HT-29 (cell line): ENCODE measurements at regions not wholly inside any gene's neighbourhood (a gene's known extent, or its start where the extent isn't known, plus 50 kb on each side); places are given as distances from the start of the nearest gene placed in this dataset.
"Not testable (repeated sequence)": the region's sequence is repeated elsewhere in the genome, so short reads cannot be mapped to it uniquely, and the experiment has no call there.

Experiments
- DNase-seq: peaks from one replicate; pipeline ENCODE4 v3.0.0-alpha.2; 2015; ENCODE audit warnings: low spot score

DNA sequence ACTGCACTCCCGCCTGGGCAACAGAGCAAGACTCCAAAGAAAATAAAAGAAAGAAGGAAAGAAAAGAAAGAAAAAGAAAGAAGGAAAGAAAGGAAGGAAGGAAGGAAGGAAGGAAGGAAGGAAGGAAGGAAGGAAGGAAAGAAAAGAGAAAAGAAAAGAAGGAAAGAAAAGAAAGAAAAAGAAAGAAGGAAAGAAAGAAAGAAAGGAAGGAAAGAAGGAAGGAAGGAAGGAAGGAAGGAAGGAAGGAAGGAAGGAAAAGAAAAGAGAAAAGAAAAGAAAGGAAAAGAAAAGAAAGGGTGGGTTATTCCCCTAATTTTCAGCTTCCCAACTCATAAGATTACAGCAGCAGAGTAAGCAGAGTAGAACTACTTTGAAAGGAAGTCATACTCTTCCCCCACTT is 64.4 kb downstream of the TMEM200C start:
- not testable (repeated sequence) for DNase-seq

DNA sequence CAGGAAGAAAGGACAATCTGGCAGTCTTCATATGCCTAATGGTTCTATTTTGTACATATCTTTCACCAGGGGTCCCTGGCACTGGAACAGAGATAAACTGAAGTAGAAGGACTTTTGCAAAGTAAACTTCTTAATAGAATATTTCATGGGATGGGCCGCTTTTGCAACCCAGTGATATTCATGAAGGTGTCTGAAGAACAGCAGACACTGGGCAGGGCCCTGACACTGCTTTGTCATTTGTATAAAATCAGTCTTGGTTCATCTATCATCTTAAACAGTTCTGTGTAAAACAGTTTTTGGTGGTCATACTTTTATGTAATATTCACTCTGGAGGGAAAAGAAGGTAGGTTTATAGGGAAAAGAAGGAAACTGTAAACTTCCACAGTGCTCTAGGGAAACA is 66.4 kb downstream of the TMEM200C start:
- DNase-seq: no peak

DNA sequence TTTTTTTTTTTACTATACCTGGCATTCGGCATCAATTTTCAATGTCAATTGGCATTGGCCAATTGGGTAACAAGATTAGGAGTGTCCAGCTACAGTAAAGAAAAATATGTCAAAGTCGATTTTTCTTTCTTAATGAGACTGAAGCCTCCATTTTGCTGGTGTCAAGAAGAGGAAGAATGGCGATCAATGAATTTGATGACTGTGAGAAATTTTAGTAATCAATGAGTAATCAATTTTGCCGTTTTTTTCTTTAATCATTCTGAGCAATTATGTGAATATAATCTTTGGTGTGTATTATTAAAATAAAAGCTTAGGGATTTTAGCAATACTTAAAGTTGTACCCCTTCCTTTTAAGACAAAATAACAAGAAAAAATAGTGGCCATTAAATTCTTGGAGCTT is 69.7 kb downstream of the TMEM200C start:
- no peak for DNase-seq

DNA sequence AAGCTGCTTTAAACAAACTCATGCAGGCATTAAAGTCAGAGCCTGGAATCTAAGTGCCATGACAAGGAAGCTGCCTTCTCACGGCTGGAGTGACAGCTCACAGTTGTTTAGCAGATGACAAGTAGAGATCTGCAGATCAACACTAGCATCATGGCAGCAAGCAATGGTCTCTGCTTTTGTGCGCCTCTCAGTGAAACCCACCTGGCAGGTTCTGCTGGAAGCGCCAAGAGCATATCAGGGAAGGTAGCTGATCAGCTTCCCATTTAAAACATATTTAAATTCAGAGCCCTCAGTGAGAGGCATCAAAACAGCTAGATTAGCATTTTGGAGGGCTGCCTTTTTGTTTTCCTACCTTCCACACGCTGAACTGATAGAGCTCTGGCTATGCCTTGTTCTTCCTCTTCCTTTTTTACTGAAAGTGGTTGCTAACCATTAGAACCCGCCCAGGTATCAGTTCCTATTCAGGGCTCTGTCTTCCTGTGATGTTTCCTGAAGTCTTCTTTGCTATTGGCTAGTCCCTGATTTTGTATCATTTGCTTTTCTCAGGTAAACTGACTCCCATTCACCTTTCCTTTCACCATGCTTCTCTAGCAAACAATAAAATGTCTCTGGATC is 70.8 kb downstream of the TMEM200C start:
- DNase-seq: no peak

DNA sequence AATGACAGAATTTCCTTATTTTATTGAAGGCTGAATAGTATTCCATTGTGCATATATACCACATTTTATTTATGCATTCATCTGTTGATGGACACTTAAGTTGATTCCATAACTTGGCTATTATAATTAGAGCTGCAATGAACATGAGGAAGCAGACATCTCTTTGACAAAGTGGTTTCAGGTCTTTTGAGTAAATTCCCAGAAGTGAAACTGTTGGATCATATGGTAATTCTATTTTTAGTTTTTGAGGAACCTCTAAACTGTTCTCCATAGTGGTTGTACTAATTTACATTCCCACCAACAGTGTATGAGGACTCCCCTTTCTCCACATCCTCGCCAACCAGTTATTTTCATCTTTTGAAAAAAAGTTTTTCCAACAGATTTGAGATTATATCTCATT is 77.5 kb downstream of the TMEM200C start:
- DNase-seq: no peak

DNA sequence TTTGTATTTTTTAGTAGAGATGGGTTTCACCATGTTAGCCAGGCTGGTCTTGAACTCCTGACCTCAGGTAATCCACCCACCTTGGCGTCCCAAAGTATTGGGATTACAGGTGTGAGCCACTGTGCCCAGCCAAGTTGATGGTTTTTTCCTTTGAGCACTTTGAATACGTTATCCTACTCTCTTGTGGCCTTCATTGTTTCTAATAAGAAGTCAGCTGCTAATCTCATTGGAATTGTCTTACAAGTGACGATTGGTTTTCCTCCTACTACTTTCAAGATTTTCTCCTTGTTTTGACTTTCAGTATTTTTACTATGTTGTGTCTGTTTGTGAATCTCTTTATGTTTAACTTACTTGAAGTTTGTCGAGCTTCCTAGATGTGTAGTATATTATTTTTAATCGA is 88.5 kb downstream of the TMEM200C start:
- no peak for DNase-seq

DNA sequence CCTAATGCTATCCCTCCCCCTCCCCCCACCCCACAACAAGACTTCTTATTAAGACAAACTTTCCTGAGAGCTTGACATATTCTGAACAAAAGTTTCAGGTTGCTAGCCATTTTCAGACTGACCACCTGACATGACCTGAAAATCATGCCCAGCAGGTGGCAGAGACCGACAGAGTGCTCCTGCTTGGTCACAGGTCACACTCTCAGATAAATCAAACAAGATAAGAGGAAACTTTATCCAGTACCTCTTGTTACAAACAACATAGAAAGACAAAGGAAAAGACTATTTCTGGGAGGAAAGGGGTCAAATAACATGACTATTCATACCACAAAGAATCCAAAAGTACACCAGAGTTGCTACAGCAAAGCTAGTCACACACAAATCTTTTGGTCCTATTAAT is 107.4 kb downstream of the TMEM200C start:
- peak; percentile 7 for DNase-seq

DNA sequence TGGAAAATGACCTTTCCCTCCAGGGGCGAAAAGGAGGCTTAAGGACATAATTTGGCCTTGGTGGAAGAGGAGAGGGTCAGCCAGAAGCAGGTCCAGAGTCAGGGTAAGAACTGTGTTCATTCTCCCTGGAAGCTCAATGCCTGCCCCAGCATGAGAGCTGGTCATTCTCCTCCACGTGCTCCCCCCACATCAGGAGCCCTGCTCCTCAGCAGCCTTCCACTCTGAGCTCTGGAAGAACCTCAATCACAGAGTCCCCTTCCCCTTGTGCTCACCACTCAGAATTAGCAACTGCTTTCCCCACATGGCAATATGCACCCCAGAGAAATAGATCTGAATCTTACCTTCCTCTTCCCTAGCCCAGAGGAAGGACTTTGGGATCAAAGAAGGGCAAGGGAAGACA is 115.4 kb downstream of the TMEM200C start:
- no peak for DNase-seq

DNA sequence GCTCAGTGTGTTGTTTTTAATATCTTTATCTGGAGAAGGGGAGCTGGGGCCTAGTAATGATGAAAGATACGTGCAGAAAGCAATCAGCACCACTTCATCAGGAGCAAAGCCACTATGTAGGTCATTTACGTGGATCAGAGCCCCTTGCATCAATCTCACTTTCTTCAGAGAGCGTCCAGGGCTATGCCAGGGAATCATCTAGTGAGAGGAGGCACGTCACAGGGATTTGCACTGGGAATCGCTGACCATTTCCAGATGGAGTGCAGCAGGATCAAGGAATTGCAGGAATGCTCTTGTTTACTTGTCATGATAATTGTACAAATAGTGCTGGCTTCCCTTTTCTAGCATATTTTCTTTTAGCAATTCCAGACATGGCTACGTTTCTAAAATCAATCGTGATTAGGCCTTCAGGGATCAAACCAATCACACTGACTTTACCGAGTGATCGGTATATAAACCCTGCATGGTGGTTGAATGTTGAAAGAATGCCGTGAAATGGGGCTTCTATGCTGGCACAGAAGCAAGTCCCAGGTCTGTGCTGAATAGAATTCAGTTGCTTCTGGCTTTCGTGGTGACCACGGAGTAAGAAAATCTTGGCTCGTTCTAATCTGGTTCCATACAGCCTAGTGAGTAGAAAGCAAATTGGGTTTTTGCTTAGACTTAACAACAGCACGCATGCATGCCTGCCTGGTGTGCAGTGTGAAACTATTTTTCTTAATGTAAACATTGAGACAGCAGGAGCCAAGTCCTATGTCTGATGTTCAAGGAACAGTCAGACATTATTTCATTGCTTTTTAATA is 122.8 kb downstream of the TMEM200C start:
- DNase-seq: no peak

DNA sequence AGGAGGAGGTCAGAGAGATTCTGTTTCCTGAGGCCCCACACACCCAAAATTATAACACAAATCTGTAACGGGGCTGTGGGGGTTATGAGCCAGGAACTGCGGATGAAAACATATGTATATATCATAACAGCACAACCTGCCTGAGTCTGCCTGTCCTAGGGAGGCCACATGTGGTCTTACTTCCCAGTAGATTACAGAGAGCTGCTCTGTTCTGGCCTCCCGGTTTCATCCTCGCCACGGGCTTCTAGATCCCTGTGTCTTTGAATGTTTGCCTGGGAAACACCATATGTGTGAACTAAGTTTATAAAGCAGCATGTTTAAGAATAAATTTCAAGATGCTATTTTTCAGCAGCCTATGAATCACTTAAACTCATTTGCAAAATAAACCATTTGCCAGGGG is 124.0 kb downstream of the TMEM200C start:
- DNase-seq: no peak

DNA sequence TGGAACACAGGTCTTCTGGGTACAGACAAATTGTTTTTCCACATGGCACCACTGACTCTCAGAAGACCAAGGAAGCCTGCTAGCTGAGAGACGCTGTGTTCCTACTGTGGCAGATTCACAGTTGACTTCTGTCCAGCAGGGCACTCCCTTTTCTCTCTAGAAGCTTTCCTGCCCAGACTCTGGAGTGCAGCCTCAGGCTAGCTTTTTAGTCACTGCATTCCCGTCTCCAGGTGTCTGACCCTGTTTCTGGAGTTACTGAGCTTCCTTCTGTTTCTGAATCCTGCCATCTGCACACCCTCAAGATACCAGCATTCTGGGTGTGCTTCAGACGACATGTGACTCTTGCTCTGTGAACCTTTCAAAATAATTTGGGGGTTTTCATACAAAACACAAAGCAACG is 125.1 kb downstream of the TMEM200C start:
- DNase-seq: no peak

DNA sequence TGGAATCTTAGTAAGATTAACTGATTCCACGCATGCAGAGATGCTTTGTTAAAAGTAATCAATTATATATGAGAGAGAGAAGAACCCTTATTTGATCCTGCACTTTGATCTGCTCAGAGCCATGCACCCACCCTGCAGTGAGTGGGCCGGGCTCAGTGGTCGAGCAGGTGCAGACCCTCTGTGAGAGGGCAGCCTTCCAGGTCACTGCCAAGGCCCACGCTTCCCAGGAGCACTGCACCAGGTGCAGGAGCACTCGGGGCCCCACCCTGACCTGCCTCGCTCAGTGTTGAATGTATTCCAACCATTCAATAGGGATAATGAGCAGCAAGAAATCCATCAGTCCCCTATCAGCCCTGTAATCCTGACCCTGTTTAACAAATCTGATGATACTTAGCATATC is 126.9 kb downstream of the TMEM200C start:
- DNase-seq: no peak

DNA sequence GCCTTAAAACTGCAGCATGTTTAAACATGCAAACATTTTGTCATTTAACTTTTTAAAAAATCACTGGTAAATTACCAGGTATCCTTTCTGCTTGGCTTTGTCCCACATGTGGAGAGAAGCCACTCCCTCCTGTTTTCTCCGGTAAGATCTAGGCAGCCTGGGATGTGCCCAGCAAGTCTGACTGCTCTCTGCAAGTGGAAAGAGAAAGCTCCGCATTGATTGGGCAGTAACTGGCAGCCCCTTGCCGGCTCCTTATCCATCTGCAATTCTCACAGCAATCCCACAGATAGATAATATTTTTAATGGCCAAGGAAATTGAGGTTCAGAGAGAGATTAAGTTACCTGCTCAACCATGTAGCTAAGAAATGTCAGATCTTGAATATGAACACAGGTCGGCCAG is 136.1 kb downstream of the TMEM200C start:
- no peak for DNase-seq

DNA sequence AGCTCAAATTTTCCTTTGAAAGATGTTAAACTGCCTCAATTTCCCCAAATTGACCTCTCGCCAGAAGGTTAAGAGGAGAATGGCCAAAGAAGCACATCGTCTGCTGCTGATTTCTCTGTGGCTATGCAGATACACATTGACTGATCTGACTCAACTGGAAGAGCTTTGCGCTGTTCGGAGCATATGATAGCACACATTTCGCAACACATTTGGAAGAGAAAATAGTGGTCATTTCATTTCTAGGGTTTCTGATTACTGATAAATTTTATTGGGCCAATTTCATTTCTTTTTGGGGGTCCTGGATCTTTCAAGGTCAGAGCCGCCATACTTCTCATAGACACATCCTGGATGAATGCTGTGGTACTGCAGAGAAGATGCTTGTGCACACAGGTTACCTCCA is 138.5 kb downstream of the TMEM200C start:
- no peak for DNase-seq

DNA sequence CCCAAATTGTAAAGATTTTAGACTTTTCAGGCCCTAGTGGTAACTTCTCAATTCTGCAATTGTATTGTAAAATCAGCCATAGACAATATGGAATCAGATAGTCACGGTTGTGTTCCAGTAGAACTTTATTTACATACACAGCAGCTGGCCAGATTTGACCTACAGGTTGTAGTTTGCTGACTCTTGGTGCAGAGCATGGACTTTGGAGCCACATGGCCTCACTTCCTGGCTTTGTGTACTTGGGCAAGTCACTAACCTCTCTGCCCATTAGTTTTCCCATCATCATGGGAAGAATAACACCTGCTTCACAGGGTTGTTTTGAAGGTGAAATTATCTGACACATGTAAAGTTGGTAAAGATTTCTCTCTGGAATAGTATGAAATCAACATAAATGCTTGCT is 147.6 kb downstream of the TMEM200C start:
- peak; percentile 11 for DNase-seq

DNA sequence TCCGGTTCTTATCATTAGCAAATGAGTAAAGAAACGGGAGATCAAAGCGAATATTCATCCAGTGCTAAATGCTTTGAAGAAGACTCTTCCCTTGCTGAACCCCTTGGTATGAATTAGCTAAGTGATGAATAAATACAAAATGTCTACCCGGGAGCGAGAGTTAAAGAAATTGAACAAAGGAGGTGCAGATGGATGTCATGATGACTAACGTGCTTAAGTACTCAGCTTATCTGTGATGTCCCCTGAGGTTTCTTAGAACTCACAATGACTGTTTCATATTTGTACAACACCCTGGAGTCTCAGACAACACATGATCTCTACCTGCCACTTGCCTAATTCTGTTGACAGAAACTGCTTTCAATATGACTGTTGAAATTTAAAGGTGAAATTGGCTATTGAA is 148.5 kb downstream of the TMEM200C start:
- DNase-seq: no peak

DNA sequence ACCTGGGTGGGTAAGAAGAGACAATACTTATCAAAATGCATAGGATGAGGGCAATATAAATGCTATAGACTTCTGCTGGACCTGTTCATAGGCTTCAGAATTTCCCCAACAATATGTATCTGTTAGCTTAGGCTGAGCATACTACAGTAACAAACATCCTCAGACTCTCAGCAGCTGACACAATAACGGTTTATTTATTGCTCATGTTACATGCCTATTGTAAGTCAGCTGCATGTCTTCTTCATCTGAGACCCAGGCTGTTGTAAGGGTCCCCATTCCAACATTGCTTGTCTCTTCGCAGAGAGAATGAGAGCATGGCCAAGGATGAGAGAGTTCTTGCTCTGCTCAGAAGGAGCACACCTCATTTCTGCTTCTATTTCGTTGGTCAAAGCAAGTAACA is 150.7 kb downstream of the TMEM200C start:
- no peak for DNase-seq

DNA sequence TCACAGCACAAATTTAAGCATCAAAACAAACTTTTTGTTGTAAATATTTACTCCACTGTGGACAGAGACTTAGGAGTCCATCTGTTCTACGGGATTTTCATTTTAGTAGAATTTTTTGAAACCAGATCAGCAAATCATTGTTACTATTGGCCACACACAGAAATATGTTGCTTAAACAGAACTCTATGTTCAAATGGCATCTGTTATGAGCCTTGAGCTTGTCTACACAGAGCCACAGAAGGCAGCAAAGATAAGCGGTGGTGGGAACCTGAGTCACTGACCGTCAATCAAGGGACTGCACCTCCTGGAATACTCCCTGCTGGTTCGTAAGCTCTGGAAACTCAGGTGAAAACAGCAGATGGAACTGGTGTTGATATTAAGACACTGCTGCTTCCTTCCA is 156.8 kb downstream of the TMEM200C start:
- no peak for DNase-seq

DNA sequence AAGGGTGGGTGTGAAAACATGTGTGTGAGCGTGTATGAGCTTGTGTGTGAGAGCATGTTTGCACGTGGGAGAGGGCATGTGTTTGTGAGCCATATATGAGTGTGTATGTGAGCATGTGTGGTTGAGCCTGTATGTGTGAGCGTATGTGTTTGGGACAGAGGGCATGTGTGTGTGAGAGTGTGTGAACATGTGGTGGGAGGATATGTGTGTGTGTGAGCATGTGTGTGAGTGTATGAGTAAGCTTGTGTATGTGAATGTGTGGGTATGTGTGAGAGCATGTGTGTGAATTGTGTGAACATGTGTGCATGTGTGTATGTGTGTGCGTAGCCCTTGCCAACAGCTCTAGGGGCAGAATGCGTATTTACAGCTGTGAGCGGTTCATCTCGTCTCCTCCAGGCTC is 163.0 kb downstream of the TMEM200C start:
- no peak for DNase-seq

DNA sequence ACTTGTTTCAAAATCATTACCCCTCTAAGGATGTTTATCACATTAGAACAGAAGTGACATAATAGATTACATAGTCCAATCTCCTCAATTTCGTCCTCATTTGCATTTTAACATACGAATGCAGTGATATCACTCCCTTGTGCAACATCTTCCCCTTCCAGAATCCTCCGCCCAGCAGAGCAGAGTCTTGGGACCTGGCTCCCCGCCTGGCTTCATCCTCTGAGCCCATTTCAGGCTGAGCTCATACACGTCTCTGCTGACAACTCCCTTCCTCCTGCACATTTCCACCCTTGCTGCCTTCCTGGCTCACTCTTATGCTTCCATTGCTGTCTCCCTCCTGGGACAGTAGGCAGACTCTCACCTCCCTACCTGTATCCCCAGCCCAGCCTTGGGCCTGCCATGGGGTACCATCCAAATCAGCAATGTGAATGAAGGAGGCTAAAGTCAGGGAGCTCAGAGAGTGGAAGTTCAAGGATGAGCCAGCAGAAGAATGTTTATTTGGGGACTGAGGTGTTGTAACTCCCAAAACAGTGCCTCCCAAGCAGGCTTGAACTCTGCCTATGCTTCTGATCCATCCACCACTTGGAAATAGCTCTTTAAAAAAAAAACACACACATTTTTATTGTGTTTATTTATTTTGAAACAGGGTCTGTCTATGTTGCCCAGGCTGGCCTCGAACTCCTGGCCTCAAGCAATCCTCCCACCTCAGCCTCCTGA is 165.2 kb downstream of the TMEM200C start:
- no peak for DNase-seq

DNA sequence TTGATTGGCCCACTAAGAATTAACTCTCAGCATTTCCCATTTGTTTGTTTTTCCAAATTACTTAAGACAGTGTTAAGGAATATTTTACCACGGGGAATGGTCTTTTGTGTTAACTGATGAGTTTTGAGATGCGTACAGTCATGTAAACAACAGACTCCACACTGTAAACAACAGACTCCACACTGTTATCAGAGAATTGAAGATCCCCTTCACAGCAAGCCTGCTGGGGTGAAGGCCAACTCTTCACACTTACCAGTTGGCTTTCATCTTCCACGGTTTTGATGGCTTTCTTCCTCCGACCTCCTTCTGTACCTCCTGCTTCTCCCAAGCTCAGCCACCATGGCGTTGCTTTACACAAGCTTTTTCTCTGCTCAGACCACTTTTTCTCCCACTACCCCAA is 166.8 kb downstream of the TMEM200C start:
- DNase-seq: no peak

DNA sequence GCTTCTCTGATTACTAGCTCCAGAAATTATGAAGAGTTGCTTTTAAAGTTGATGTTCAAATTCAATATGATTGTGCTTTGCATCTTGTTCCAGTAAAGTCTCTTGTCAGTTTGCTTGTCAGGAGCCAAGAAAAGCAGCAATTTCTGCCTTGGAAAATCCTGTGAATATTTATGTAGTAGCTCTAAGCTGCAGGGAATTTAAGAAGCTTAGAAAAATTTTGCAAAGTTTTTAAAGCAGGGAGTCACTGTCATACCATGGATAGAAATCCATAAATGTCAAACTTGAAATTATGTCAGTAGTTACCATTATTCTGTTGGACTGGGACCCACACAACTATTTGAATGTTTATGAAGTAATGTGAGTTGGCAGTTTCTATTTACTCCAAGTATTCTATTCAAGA is 169.3 kb downstream of the TMEM200C start:
- no peak for DNase-seq

DNA sequence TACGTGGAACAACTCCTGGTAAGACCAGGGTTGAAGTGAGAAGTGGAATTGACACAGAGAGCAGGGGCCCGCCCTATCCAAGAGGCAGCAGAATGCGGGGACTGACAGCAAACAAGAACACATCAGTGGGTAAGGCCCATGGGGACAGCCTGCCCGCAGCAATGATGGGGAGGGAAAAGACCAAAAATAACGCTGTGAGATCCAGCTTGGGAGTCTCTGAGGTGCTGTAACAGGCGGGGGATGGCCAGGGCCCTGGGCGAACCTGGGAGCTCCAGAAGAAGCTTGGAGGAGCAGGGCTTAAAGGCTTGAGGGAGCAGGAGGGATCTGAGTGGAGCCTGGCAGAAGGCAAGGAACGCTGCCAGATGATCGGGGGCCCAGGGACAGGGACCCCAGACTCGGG is 173.4 kb downstream of the TMEM200C start:
- no peak for DNase-seq
